ENCODE measurements at regions not wholly inside any gene's neighbourhood (a gene's known extent, or its start where the extent isn't known, plus 50 kb on each side); places are given as distances from the start of the nearest gene placed in this dataset.
"Not testable (repeated sequence)": the region's sequence is repeated elsewhere in the genome, so short reads cannot be mapped to it uniquely, and the experiment has no call there.

DNA sequence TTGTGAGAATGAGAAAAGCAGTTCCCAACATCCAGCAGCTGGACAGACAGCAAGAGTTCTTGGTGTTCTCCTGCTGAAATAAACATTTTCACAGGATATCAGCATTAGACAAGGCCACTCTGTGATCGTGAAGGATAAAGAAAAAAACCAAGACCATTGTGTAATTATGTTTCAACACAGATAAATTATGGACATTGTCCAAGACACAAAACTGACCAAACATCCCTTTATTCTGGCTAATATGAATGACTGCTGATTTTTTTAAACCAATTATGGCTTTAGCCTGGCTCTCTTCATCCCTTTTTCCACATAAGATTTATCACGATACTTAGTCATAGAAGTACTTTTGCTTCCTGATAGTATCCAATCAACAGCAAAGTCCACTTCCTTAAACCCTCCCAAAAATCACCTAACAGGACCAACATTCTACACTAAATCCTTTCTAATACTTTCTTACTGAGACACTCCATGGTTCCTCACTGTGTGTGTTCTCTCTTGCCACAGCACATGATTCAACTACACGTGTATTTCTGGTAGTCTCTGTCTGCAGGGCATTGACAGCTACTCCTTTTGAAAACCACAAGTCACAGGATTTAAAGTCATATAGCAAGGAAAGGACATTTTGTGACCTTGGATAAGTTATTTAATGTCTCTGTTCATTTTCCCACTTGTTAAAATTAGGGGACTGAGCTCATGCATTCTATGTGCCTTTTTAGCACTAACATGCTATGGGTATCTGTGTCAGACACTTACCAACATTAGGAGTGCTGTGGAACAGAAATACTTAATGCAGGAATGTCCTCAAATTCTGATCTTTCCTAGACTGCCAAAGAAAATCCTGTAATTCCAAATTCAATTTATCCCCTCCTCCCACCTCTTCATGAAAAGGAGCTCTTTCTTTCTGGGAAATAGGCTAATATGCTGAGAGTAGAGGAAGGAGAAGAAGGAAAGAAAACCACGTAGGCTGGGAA, 137.2 kb upstream of the PGRMC2 start:
- Histone ChIP-seq H3K79me2 (ENCODE audit: control insufficient read depth, insufficient read depth, low read length) (peaks cover 13% of the 10 kb centered on the region), H2AFZ (ENCODE audit: control insufficient read depth, low read length) (no peak overlapping the region), H3K9me1 (ENCODE audit: control insufficient read depth, extremely low read depth, insufficient read depth, low read length) (no peaks in the 10 kb centered on the region), H3K4me1 (ENCODE audit: control insufficient read depth, extremely low read depth, insufficient read depth, low read length) (peaks cover 18% of the 10 kb centered on the region), H3K27ac (ENCODE audit: control insufficient read depth, insufficient read depth, low read length) (no peak overlapping the region), H4K20me1 (ENCODE audit: control insufficient read depth, extremely low read depth, insufficient read depth, low read length) (no peaks in the 10 kb centered on the region), H3K9me3 (ENCODE audit: control insufficient read depth, low read depth, low read length) (no peaks in the 10 kb centered on the region), H3K36me3 (ENCODE audit: control insufficient read depth in 2 of 2, extremely low read depth in 1 of 2, insufficient read depth in 2 of 2, low read length in 2 of 2) (no peaks in the 10 kb centered on the region), H3K9ac (ENCODE audit: control insufficient read depth, extremely low read depth, insufficient read depth, low read length) (no peak overlapping the region), H3K4me2 (ENCODE audit: control insufficient read depth, extremely low read depth, insufficient read depth, low read depth, low read length) (no peak overlapping the region), H3K27me3 (ENCODE audit: control insufficient read depth, extremely low read depth, insufficient read depth, low read length) (no peaks in the 10 kb centered on the region), H3K4me3 (ENCODE audit: control insufficient read depth in 2 of 3, extremely low read depth in 1 of 3, insufficient read depth in 2 of 3, low read depth in 1 of 3, low read length in 3 of 3) (no peak overlapping the region)
- no peak for TF ChIP-seq EZH2 (IDR thresholded peaks at IDR 0.05; ENCODE audit: low read length)
- TF ChIP-seq, protein P1, sequence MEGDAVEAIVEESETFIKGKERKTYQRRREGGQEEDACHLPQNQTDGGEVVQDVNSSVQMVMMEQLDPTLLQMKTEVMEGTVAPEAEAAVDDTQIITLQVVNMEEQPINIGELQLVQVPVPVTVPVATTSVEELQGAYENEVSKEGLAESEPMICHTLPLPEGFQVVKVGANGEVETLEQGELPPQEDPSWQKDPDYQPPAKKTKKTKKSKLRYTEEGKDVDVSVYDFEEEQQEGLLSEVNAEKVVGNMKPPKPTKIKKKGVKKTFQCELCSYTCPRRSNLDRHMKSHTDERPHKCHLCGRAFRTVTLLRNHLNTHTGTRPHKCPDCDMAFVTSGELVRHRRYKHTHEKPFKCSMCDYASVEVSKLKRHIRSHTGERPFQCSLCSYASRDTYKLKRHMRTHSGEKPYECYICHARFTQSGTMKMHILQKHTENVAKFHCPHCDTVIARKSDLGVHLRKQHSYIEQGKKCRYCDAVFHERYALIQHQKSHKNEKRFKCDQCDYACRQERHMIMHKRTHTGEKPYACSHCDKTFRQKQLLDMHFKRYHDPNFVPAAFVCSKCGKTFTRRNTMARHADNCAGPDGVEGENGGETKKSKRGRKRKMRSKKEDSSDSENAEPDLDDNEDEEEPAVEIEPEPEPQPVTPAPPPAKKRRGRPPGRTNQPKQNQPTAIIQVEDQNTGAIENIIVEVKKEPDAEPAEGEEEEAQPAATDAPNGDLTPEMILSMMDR (optimal IDR thresholded peaks at IDR 0.05 in 1 of 3, IDR thresholded peaks at IDR 0.05 in 1 of 3, conservative IDR thresholded peaks at IDR 0.05 in 1 of 3; ENCODE audit: extremely low read depth in 1 of 3, insufficient read depth in 2 of 3, low read length in 3 of 3), result no peak
- FAIRE-seq (peak; percentile 95), DNase-seq (ENCODE audit: low read depth, low spot score) (peak; percentile 33)
- dilution Hi-C loops (cut with MboI; ENCODE audit: extremely low pct_ligation_motif_present, low sequenced_read_pairs), result no loop called here

DNA sequence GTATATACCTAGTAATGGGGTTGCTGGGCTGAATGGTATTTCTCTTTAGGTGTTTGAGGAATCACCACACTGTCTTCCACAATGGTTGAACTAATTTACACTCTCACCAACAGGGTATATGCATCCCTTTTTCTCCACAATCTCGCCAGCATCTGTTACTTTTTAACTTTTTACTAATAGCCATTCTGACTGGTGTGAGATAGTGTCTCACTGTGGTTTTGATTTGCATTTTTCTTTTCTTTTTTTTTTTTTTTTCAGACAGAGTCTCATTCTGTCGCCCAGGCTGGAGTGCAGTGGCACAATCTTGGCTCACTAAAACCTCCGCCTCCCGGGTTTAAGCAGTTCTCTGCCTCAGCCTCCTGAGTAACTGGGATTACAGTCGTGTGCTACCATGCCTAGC, 134.7 kb upstream of the PGRMC2 start:
- H3K9me3 ChIP-seq (ENCODE audit: control insufficient read depth, low read depth, low read length); H2AFZ ChIP-seq (ENCODE audit: control insufficient read depth, low read length); H3K9me1 ChIP-seq (ENCODE audit: control insufficient read depth, extremely low read depth, insufficient read depth, low read length); dilution Hi-C loops (cut with MboI; ENCODE audit: extremely low pct_ligation_motif_present, low sequenced_read_pairs); DNase-seq (ENCODE audit: low read depth, low spot score); H3K4me3 ChIP-seq (ENCODE audit: control insufficient read depth in 2 of 3, extremely low read depth in 1 of 3, insufficient read depth in 2 of 3, low read depth in 1 of 3, low read length in 3 of 3); FAIRE-seq; H3K4me2 ChIP-seq (ENCODE audit: control insufficient read depth, extremely low read depth, insufficient read depth, low read depth, low read length); H3K36me3 ChIP-seq (ENCODE audit: control insufficient read depth in 2 of 2, extremely low read depth in 1 of 2, insufficient read depth in 2 of 2, low read length in 2 of 2); H4K20me1 ChIP-seq (ENCODE audit: control insufficient read depth, extremely low read depth, insufficient read depth, low read length); H3K79me2 ChIP-seq (ENCODE audit: control insufficient read depth, insufficient read depth, low read length); H3K27ac ChIP-seq (ENCODE audit: control insufficient read depth, insufficient read depth, low read length); H3K9ac ChIP-seq (ENCODE audit: control insufficient read depth, extremely low read depth, insufficient read depth, low read length); H3K27me3 ChIP-seq (ENCODE audit: control insufficient read depth, extremely low read depth, insufficient read depth, low read length): not testable (repeated sequence)
- peaks cover 11% of the 10 kb centered on the region for H3K4me1 ChIP-seq (ENCODE audit: control insufficient read depth, extremely low read depth, insufficient read depth, low read length)

All from keratinocyte (primary cell).